GM12891 (cell line): ENCODE measurements at regions not wholly inside any gene's neighbourhood (a gene's known extent, or its start where the extent isn't known, plus 50 kb on each side); places are given as distances from the start of the nearest gene placed in this dataset.

Experiments used
- PAX5 ChIP-seq: IDR thresholded peaks from 2 replicates; pipeline ENCODE4 v1.6.1; 2011; ENCODE audit warnings: low read length, moderate library complexity, mild to moderate bottlenecking; ENCODE audit not compliant: insufficient read depth, severe bottlenecking
- POLR2A ChIP-seq: IDR thresholded peaks from 2 replicates; pipeline ENCODE4 v1.6.1; 2011; ENCODE audit warnings: low read depth, low read length, control low read depth
- POLR2AphosphoS5 ChIP-seq: IDR thresholded peaks from 2 replicates; pipeline ENCODE4 v1.6.1; 2011; ENCODE audit warnings: low read depth, low read length, control low read depth
- SPI1 ChIP-seq: IDR thresholded peaks from 2 replicates; pipeline ENCODE4 v1.6.1; 2011; ENCODE audit warnings: low read depth, low read length, control low read depth
- TAF1 ChIP-seq: IDR thresholded peaks from 2 replicates; pipeline ENCODE4 v1.6.1; 2011; ENCODE audit warnings: low read depth, low read length, control low read depth

GRCh38 chr1:81205956-81206355, 594.8 kb upstream of the ADGRL2 start:
- no peak for TF ChIP-seq TAF1
- TF ChIP-seq POLR2AphosphoS5 = no peak
- TF ChIP-seq POLR2A = no peak
- TF ChIP-seq SPI1 = no peak
- no peak for TF ChIP-seq PAX5
